Immature natural killer cell (primary cell): ENCODE measurements at regions not wholly inside any gene's neighbourhood (a gene's known extent, or its start where the extent isn't known, plus 50 kb on each side); places are given as distances from the start of the nearest gene placed in this dataset.

ENCODE experiments used
- DNase-seq, 3 donors: peaks; one replicate each; pipeline ENCODE4 v3.0.0; 2022; ENCODE audit warnings: mixed read lengths in 1 of 3
- H3K27ac Mint-ChIP-seq, 6 donors: one replicate each; pipeline ENCODE4 v1.8.0; 2020; ENCODE audit warnings: mixed read lengths in 6 of 6, mild to moderate bottlenecking in 5 of 6, inconsistent platforms in 4 of 6, moderate library complexity in 3 of 6
- H3K27me3 Mint-ChIP-seq, 3 donors: one replicate each; pipeline ENCODE4 v1.8.0; 2020 to 2021; ENCODE audit warnings: low read depth in 3 of 3, mild to moderate bottlenecking in 3 of 3, mixed read lengths in 3 of 3, moderate library complexity in 3 of 3, inconsistent platforms in 1 of 3
- H3K36me3 Mint-ChIP-seq, 3 donors: one replicate each; pipeline ENCODE4 v1.8.0; 2020; ENCODE audit warnings: mixed read lengths in 3 of 3, inconsistent platforms in 2 of 3, mild to moderate bottlenecking in 2 of 3
- H3K4me1 Mint-ChIP-seq, 2 donors: one replicate each; pipeline ENCODE4 v1.8.0; 2020; ENCODE audit warnings: inconsistent platforms in 2 of 2, mild to moderate bottlenecking in 2 of 2, mixed read lengths in 2 of 2, moderate library complexity in 1 of 2
- H3K4me3 Mint-ChIP-seq, 5 donors: one replicate each; pipeline ENCODE4 v1.8.0; 2020; ENCODE audit warnings: mild to moderate bottlenecking in 5 of 5, mixed read lengths in 5 of 5, inconsistent platforms in 3 of 5, moderate library complexity in 3 of 5
- H3K9me3 Mint-ChIP-seq, 6 donors: one replicate each; pipeline ENCODE4 v1.8.0; 2020; ENCODE audit warnings: mild to moderate bottlenecking in 6 of 6, mixed read lengths in 6 of 6, inconsistent platforms in 4 of 6, moderate library complexity in 3 of 6

DNA sequence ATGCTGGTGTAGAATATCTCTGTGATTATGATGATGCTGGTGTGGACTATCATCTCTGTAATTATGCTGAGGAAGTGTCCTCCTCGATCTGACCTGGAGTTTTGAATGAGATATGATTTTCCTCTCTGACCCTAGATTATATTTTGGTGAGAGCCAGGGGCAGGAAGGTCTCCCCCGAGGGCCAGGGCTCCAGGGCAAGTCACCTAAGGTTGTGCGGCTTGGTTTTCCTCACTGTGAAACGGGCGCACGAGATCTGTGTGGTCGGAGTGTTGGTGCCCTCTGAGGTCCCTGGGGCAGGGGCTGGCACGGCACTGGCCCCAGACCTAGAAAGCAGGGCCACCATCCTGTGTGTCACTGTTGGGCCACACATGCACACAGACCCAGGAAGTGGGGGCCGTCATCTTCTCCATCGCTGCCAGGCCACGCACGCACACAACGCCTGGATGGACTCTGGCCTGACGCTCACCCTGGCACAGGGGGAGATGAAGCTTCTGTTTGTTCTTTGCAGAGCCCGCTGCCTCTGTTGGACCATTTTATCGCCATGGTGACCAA, 67.7 kb upstream of the ZNF469 start:
- H3K27me3 Mint-ChIP-seq: peaks cover 5 to 9% (median 6%) of the 10 kb centered on the region in 3 donors
- no peaks in the 10 kb centered on the region for H3K4me1 Mint-ChIP-seq
- DNase-seq: no peak
- no peak overlapping the region for H3K27ac Mint-ChIP-seq
- H3K36me3 Mint-ChIP-seq: no peaks in the 10 kb centered on the region
- no peak overlapping the region for H3K4me3 Mint-ChIP-seq
- H3K9me3 Mint-ChIP-seq: no peaks in the 10 kb centered on the region

DNA sequence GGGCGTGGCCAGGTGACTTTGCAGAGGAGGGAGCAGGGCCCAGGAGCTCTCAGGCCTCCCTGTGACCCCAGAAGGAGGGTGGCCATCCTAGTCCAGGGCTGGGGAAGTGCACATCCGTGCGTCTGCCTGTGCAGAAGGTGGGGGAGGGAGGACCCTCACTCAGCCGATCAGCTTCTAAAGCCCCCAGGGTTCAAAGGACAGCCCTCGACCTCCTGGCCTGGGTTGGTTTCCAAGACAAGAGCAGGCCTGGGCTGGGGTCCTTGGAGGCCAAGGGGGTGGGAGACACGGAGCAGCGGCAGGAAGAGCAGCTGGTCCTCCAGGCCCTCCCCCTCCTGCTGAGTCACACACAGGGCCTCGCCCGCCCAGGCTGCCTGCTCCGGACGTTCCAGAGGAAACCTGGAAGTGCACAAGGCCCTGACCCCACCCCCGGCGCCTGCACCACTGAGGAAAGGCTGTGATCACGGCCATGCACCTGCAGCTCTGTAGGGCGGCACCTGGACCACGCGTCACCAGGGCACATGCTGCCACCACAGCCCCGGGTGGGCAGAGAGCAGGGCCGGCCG, 67.1 kb upstream of the ZNF469 start:
- no peak overlapping the region for H3K4me3 Mint-ChIP-seq
- no peak for DNase-seq
- H3K36me3 Mint-ChIP-seq: no peaks in the 10 kb centered on the region
- no peak overlapping the region for H3K27ac Mint-ChIP-seq
- no peaks in the 10 kb centered on the region for H3K9me3 Mint-ChIP-seq
- H3K27me3 Mint-ChIP-seq: peaks cover 5 to 9% (median 6%) of the 10 kb centered on the region in 3 donors
- H3K4me1 Mint-ChIP-seq: no peaks in the 10 kb centered on the region

DNA sequence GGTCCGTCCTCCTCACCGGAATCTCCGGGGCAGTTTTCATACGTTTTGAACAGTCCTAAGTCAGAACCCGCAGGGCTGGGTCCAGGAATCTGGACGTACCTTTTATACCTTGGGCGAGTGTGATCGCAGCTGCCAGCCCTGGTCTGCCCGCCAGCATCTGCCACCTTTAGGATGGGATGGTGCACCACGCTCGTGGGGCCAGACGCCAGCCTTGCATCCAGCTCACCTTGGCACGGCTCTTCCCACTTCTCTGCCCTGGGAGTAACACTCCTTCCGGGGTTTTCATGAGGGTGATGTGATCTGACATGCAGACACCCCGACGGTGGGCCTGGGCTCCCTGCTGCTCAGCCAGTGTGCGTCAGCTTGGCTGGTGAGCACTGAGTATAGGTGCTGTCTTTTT, 66.6 kb upstream of the ZNF469 start:
- Mint-ChIP-seq H3K4me3 (no peak overlapping the region), H3K36me3 (no peaks in the 10 kb centered on the region), H3K9me3 (no peaks in the 10 kb centered on the region), H3K27me3 (peaks cover 4 to 9% (median 5%) of the 10 kb centered on the region in 3 donors), H3K27ac (no peak overlapping the region), H3K4me1 (no peaks in the 10 kb centered on the region)
- no peak for DNase-seq

- H3K4me1 Mint-ChIP-seq: no peaks in the 10 kb centered on the region
- no peaks in the 10 kb centered on the region for H3K9me3 Mint-ChIP-seq
- H3K4me3 Mint-ChIP-seq: no peak overlapping the region
- H3K27ac Mint-ChIP-seq: no peak overlapping the region
- H3K36me3 Mint-ChIP-seq: no peaks in the 10 kb centered on the region
- peaks cover 4 to 9% (median 5%) of the 10 kb centered on the region in 3 donors for H3K27me3 Mint-ChIP-seq
- no peak for DNase-seq
These were observed 65.7 kb upstream of the ZNF469 start for GRCh38 chr16:88316941-88317612.

- Mint-ChIP-seq H3K27me3 (peaks cover 2 to 6% (median 4%) of the 10 kb centered on the region in 3 donors), H3K9me3 (no peaks in the 10 kb centered on the region), H3K27ac (no peak overlapping the region), H3K36me3 (no peaks in the 10 kb centered on the region), H3K4me3 (no peak overlapping the region), H3K4me1 (no peaks in the 10 kb centered on the region)
- no peak for DNase-seq
These were observed 65.2 kb upstream of the ZNF469 start for GRCh38 chr16:88317613-88317965.

- Mint-ChIP-seq H3K27me3 (peaks cover 2 to 5% (median 4%) of the 10 kb centered on the region in 3 donors), H3K9me3 (no peaks in the 10 kb centered on the region), H3K36me3 (no peaks in the 10 kb centered on the region), H3K4me1 (no peaks in the 10 kb centered on the region), H3K27ac (no peak overlapping the region), H3K4me3 (no peak overlapping the region)
- DNase-seq: no peak
These were observed 64.7 kb upstream of the ZNF469 start for GRCh38 chr16:88318051-88318450.

GRCh38 chr16:88318521-88318920, 64.2 kb upstream of the ZNF469 start:
- peaks cover 2 to 5% (median 4%) of the 10 kb centered on the region in 3 donors for H3K27me3 Mint-ChIP-seq
- H3K36me3 Mint-ChIP-seq: no peaks in the 10 kb centered on the region
- no peaks in the 10 kb centered on the region for H3K4me1 Mint-ChIP-seq
- H3K4me3 Mint-ChIP-seq: no peak overlapping the region
- no peak for DNase-seq
- no peak overlapping the region for H3K27ac Mint-ChIP-seq
- H3K9me3 Mint-ChIP-seq: no peaks in the 10 kb centered on the region

GRCh38 chr16:88319116-88319965, 63.4 kb upstream of the ZNF469 start:
- Mint-ChIP-seq H3K27ac (no peak overlapping the region), H3K4me3 (no peak overlapping the region), H3K4me1 (no peaks in the 10 kb centered on the region), H3K27me3 (peaks cover 2 to 5% (median 4%) of the 10 kb centered on the region in 3 donors), H3K9me3 (no peaks in the 10 kb centered on the region), H3K36me3 (no peaks in the 10 kb centered on the region)
- no peak for DNase-seq

DNA sequence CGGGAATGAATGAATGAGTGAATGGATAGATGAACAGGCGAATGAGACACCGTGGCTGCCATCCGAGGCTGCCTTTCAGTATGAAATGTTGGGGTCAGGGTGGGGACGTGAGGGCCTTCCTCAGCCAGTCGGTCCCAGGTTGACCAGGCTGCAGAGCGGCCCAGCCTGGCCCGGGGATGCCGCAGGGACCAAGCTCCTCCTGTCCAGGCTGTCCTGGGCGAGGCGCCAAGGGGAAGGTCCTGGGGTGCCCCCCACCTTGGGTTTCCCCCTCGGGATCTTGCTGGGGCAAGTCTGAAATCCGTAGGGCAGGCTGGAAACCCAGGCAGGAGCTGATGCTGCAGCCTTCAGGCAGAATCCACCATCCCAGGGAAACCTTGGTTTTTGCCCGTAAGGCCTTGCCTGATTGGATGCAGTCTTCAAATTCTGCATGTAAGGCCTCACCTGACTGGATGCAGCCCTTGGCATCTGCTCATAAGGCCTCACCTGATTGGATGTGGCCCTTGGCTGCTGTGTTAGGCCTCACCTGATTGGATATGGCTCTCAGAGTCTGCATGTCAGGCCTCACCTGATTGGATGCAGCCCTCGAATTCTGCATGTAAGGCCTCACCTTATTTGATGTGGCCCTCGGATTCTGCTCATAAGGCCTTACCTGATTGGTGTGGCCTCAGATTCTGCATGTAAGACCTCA, 61.7 kb upstream of the ZNF469 start:
- Mint-ChIP-seq H3K9me3 (no peaks in the 10 kb centered on the region), H3K27ac (no peak overlapping the region), H3K27me3 (peaks cover 3 to 4% (median 4%) of the 10 kb centered on the region in 3 donors), H3K4me3 (no peak overlapping the region), H3K36me3 (no peaks in the 10 kb centered on the region), H3K4me1 (no peaks in the 10 kb centered on the region)
- no peak for DNase-seq

DNA sequence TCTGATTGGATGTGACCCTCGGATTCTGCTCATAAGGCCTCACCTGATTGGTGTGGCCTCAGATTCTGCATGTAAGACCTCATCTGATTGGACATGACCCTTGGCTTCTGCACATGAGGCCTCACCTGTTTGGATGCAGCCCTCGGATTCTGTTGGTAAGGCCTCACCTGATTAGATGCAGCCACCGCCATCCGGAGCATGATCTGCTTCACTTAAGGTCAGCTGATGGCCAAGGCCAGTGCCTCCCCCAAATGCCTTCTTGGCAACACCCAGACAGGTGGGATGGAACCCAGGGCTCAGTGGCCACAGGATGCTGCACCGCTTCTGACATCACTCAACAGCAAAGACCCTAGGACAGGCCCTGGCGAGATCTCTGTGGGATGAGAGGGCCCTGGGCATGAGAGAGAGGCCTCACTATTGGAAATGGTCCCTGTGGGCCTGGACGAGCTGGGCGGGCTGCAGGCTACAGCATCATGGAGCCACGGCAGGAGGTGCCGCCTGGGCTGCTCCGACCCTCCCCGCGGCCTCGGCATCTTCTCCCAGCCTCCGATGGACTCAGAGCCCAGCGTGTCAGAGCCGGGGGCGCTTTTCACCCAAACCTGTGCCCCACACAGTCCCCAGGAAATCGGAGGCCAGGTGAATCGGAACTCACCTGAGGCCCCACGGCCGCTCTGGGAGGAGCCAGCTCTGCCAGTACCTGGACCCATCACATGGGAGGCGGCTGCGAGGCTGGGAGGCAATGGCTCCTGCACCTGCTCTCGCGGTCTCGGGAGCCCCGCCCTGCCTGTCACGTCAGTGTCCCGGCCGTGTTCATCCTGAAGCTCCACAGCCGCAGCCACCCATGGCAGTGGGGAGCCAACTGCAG, 60.9 kb upstream of the ZNF469 start:
- H3K27me3 Mint-ChIP-seq: peaks cover 1 to 4% (median 3%) of the 10 kb centered on the region in 3 donors
- no peaks in the 10 kb centered on the region for H3K36me3 Mint-ChIP-seq
- H3K27ac Mint-ChIP-seq: no peak overlapping the region
- no peak overlapping the region for H3K4me3 Mint-ChIP-seq
- H3K4me1 Mint-ChIP-seq: no peaks in the 10 kb centered on the region
- no peaks in the 10 kb centered on the region for H3K9me3 Mint-ChIP-seq
- DNase-seq: no peak

- Mint-ChIP-seq H3K4me1 (no peaks in the 10 kb centered on the region), H3K9me3 (no peaks in the 10 kb centered on the region), H3K36me3 (no peaks in the 10 kb centered on the region), H3K4me3 (no peak overlapping the region), H3K27me3 (peaks cover 1 to 4% (median 1%) of the 10 kb centered on the region in 3 donors), H3K27ac (no peak overlapping the region)
- no peak for DNase-seq
These were observed 60.2 kb upstream of the ZNF469 start for GRCh38 chr16:88322500-88322970.

- no peak overlapping the region for H3K4me3 Mint-ChIP-seq
- H3K4me1 Mint-ChIP-seq: no peaks in the 10 kb centered on the region
- no peaks in the 10 kb centered on the region for H3K36me3 Mint-ChIP-seq
- no peak for DNase-seq
- no peaks in the 10 kb centered on the region for H3K9me3 Mint-ChIP-seq
- no peak overlapping the region for H3K27ac Mint-ChIP-seq
- H3K27me3 Mint-ChIP-seq: peaks cover 0 to 2% (median 1%) of the 10 kb centered on the region in 3 donors
These were observed 59.7 kb upstream of the ZNF469 start for GRCh38 chr16:88323041-88323440.
